Nephron progenitor cell (in vitro differentiated cells): ENCODE measurements at regions not wholly inside any gene's neighbourhood (a gene's known extent, or its start where the extent isn't known, plus 50 kb on each side); places are given as distances from the start of the nearest gene placed in this dataset.

Experiments used
- DNase-seq: peaks from one replicate; pipeline ENCODE4 v3.0.0; 2021
- H3K27ac Mint-ChIP-seq: 2 replicates; pipeline ENCODE4 v1.8.0; 2021; ENCODE audit warnings: mild to moderate bottlenecking, moderate library complexity, mixed read lengths
- H3K27me3 Mint-ChIP-seq: 2 replicates; pipeline ENCODE4 v1.8.0; 2021; ENCODE audit warnings: mild to moderate bottlenecking, low read depth, mixed read lengths; ENCODE audit not compliant: poor library complexity
- H3K36me3 Mint-ChIP-seq: 2 replicates; pipeline ENCODE4 v1.8.0; 2021; ENCODE audit warnings: low read depth, mixed read lengths
- H3K4me1 Mint-ChIP-seq: 2 replicates; pipeline ENCODE4 v1.8.0; 2021; ENCODE audit warnings: mixed read lengths
- H3K4me3 Mint-ChIP-seq: 2 replicates; pipeline ENCODE4 v1.8.0; 2021; ENCODE audit warnings: mild to moderate bottlenecking, moderate library complexity, mixed read lengths
- H3K9me3 Mint-ChIP-seq: 2 replicates; pipeline ENCODE4 v1.8.0; 2021; ENCODE audit warnings: mild to moderate bottlenecking, moderate library complexity, mixed read lengths
- TF ChIP-seq, protein P1 (sequence below): fragments of 200-600 bp; sonication (generic); IDR thresholded peaks from 2 replicates; pipeline ENCODE4 v1.5.0; 2021; ENCODE audit warnings: antibody characterized with exemption

DNA sequence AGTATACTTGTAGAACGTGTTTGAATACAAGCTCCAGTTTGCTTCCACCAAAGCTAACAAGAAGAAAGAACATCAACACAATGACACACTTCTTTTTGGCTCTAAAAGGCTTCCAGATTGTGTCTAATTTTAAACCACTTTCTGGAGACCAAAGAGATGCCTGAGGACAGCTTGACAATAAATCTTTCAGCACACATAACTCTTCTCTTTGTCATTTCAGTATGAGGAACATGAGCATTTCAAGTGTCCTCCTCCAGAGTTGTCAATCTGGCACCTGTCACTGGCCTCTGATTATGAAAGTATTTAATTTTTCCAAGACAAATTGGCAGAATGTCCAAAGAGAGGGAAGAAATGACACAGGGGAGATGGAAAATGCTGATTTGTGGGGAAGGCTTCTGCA, 79.0 kb upstream of the TLR4 start:
- H3K4me3 Mint-ChIP-seq, result no peak overlapping the region
- no peak for DNase-seq
- no peaks in the 10 kb centered on the region for H3K4me1 Mint-ChIP-seq
- TF ChIP-seq, protein P1, sequence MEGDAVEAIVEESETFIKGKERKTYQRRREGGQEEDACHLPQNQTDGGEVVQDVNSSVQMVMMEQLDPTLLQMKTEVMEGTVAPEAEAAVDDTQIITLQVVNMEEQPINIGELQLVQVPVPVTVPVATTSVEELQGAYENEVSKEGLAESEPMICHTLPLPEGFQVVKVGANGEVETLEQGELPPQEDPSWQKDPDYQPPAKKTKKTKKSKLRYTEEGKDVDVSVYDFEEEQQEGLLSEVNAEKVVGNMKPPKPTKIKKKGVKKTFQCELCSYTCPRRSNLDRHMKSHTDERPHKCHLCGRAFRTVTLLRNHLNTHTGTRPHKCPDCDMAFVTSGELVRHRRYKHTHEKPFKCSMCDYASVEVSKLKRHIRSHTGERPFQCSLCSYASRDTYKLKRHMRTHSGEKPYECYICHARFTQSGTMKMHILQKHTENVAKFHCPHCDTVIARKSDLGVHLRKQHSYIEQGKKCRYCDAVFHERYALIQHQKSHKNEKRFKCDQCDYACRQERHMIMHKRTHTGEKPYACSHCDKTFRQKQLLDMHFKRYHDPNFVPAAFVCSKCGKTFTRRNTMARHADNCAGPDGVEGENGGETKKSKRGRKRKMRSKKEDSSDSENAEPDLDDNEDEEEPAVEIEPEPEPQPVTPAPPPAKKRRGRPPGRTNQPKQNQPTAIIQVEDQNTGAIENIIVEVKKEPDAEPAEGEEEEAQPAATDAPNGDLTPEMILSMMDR, result no peak
- peaks cover 41% of the 10 kb centered on the region for H3K9me3 Mint-ChIP-seq
- no peak overlapping the region for H3K27ac Mint-ChIP-seq
- H3K36me3 Mint-ChIP-seq, result peaks cover 4% of the 10 kb centered on the region
- no peaks in the 10 kb centered on the region for H3K27me3 Mint-ChIP-seq

- TF ChIP-seq, protein P1, result no peak
- H3K4me1 Mint-ChIP-seq, result no peaks in the 10 kb centered on the region
- no peaks in the 10 kb centered on the region for H3K27me3 Mint-ChIP-seq
- peaks cover 4% of the 10 kb centered on the region for H3K36me3 Mint-ChIP-seq
- DNase-seq, result no peak
- H3K27ac Mint-ChIP-seq, result no peak overlapping the region
- H3K9me3 Mint-ChIP-seq, result peaks cover 45% of the 10 kb centered on the region
- H3K4me3 Mint-ChIP-seq, result no peak overlapping the region
Measured at GRCh38 chr9:117624106-117624505, 80.1 kb upstream of the TLR4 start.

GRCh38 chr9:117622347-117622746, 81.9 kb upstream of the TLR4 start:
- H3K27me3 Mint-ChIP-seq, result peaks cover 3% of the 10 kb centered on the region
- H3K27ac Mint-ChIP-seq, result no peak overlapping the region
- H3K4me3 Mint-ChIP-seq, result no peak overlapping the region
- peaks cover 48% of the 10 kb centered on the region for H3K9me3 Mint-ChIP-seq
- no peak for DNase-seq
- TF ChIP-seq, protein P1, result no peak
- H3K36me3 Mint-ChIP-seq, result peaks cover 4% of the 10 kb centered on the region
- no peaks in the 10 kb centered on the region for H3K4me1 Mint-ChIP-seq

DNA sequence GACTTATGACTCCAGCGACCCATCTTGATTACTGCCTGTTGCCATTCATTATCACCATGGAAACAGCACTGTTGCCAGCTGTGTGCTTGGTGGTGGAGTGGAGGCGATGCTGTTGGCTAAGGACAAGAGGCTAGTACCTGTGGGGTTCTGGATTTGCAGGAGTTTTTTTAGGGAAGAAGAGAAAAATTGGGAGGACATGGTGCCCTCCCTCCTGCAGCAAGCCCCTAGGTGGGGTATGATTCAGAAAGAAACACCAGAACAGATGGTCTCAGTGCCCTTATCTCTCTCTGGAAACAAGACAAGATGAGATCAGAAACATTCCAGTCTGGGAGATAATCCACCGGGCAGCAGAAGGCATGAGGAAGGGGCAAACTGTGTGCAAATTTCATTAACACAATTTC, 87.8 kb upstream of the TLR4 start:
- DNase-seq, result no peak
- Mint-ChIP-seq H3K4me3 (no peak overlapping the region), H3K27me3 (peaks cover 11% of the 10 kb centered on the region), H3K27ac (no peak overlapping the region), H3K36me3 (no peaks in the 10 kb centered on the region), H3K4me1 (no peaks in the 10 kb centered on the region), H3K9me3 (peaks cover 7% of the 10 kb centered on the region)
- TF ChIP-seq, protein P1, result no peak

- H3K27me3 Mint-ChIP-seq, result peaks cover 8% of the 10 kb centered on the region
- no peak overlapping the region for H3K27ac Mint-ChIP-seq
- DNase-seq, result no peak
- H3K4me1 Mint-ChIP-seq, result no peaks in the 10 kb centered on the region
- H3K9me3 Mint-ChIP-seq, result peaks cover 4% of the 10 kb centered on the region
- H3K4me3 Mint-ChIP-seq, result no peak overlapping the region
- TF ChIP-seq, protein P1, result no peak
- H3K36me3 Mint-ChIP-seq, result no peaks in the 10 kb centered on the region
Measured at GRCh38 chr9:117612317-117612716, 91.9 kb upstream of the TLR4 start.

- TF ChIP-seq, protein P1, result no peak
- H3K27me3 Mint-ChIP-seq, result peaks cover 11% of the 10 kb centered on the region
- no peak overlapping the region for H3K27ac Mint-ChIP-seq
- peaks cover 6% of the 10 kb centered on the region for H3K36me3 Mint-ChIP-seq
- H3K9me3 Mint-ChIP-seq, result peaks cover 28% of the 10 kb centered on the region
- DNase-seq, result no peak
- H3K4me3 Mint-ChIP-seq, result no peak overlapping the region
- peaks cover 30% of the 10 kb centered on the region for H3K4me1 Mint-ChIP-seq
Measured at GRCh38 chr9:117597977-117598376, 106.2 kb upstream of the TLR4 start.
